Activated CD8-positive, alpha-beta memory T cell treated with anti-CD3 and anti-CD28 coated beads, Interleukin-2, amount 50 U/mL, for 1 hour (primary cell): ENCODE measurements at regions not wholly inside any gene's neighbourhood (a gene's known extent, or its start where the extent isn't known, plus 50 kb on each side); places are given as distances from the start of the nearest gene placed in this dataset.

Experiments
- DNase-seq: peaks from one replicate; pipeline ENCODE4 v3.0.0-alpha.2; 2020; ENCODE audit errors: extremely low read depth

GRCh38 chr7:36096460-36097095 is 56.5 kb upstream of the EEPD1 start:
- no peak for DNase-seq

- no peak for DNase-seq
Measured at GRCh38 chr7:36098096-36098495, 55.0 kb upstream of the EEPD1 start.

GRCh38 chr7:36100226-36100625 is 52.8 kb upstream of the EEPD1 start:
- no peak for DNase-seq

GRCh38 chr7:36100634-36101033 is 52.4 kb upstream of the EEPD1 start:
- DNase-seq, result no peak
